Limb (tissue), 2 donors: ENCODE measurements at regions not wholly inside any gene's neighbourhood (a gene's known extent, or its start where the extent isn't known, plus 50 kb on each side); places are given as distances from the start of the nearest gene placed in this dataset.
"Not testable (repeated sequence)": the region's sequence is repeated elsewhere in the genome, so short reads cannot be mapped to it uniquely, and the experiment has no call there.

Experiments
- DNase-seq, 2 donors: peaks; one replicate each; pipeline ENCODE4 v3.0.0-alpha.2; 2016; ENCODE audit errors: extremely low spot score in 2 of 2

DNA sequence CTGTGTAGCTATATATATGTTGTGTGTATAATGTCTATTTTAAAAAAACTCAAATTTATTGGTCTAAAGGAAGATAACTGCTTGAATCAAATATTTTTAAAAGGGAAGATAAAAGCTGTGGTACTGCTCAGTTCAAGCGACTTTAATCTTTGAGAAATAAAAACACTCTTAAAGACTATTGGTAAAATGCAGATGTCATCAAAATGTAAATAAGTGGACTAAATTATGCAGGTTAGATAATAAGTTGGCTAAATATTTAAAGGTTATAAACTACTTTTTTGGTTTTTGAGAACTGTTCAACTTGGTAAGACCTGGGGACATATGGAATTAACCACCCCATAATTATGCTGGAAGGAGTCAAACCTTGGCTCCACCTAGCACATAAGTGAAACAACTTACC is 144.7 kb upstream of the ITM2A start:
- no peak for DNase-seq

DNA sequence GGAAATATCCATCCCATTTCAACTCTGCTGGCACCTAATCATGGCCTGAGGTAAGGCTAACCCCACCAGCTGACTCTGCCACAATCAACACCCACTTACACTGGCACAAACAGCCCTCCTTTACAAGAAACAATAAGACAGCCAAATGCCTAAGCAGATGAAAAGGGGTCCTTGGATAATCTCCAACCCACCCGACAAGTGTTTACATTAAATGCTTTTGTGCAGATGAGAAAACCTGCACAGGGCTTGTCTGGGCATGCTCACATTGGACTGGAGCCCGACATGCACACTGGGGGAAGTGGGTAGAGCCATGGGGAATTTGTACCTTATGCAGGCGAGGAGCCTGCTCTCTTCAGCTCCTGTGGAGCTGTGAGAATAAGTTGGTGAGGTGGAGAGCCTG is 138.9 kb upstream of the ITM2A start:
- DNase-seq, result no peak

DNA sequence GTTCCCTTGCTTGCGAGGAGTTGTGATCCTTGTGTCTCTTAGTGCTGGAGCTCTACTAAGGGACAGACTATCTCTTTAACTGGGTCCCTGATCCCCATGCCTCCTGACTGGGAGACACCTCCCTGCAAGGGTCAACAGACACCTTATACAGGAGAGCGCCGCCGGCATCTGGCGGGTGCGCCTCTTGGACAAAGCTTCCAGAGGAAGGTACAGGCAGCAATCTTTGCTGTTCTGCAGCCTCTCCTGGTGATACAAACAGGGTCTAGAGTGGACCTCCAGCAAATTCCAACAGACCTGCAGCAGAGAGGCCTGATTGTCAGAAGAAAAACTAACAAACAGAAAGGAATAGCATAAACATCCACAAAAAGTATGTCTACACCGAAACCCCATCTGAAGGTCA is 115.6 kb upstream of the ITM2A start:
- no peak for DNase-seq

DNA sequence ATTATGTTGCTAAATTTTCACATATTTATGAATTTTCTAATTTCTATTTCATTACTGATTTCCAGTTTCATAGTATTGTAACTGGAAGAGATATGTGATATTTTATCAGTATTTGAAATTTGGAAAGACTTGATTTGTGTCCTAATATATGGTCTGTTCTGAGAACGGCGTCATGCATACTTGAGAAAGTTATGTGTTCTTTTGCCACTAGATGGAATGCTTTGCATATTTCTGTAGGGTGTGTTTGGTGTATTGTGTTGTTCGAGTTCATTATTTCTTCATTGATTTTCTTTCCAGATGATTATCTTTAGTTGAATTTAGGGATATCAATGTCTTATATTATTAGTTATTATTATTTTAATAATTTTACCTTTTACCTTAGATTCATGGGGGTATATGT is 110.6 kb upstream of the ITM2A start:
- DNase-seq, result no peak

DNA sequence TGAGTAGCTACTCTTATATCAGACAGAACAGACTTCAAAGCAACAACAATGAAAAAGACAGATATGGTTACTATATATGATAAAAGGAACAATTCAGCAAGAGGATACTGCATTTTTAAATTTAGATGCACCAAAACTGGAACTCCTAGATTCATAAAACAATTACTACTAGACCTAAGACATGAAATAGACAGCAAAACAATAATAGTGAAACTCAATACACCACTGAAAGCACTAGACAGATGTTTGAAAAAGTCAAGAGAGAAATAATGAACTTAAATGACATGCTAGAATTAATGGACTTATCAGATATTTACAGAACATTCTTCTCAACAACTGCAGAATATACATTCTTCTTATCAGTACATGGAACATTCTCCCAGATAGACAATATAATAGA is 99.5 kb upstream of the ITM2A start:
- no peak for DNase-seq

DNA sequence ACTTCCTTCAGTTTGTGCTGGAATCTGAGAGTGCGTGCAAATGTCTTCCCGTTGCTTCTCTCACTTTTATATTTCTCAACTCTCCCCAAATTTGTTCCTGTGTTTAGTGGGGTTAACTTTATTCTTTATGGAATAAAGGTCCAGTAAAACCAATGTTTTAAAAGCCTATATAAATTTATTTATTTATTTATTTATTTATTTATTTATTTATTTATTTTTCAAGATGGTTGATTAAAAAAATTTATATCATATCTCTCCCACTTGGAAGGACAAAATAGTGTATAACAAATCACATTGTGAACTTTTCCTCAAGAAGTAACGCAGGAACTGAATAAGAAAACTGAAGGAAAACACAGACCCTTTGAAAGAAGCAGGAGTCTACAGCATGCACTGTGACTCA is 95.3 kb upstream of the ITM2A start:
- DNase-seq, result no peak

DNA sequence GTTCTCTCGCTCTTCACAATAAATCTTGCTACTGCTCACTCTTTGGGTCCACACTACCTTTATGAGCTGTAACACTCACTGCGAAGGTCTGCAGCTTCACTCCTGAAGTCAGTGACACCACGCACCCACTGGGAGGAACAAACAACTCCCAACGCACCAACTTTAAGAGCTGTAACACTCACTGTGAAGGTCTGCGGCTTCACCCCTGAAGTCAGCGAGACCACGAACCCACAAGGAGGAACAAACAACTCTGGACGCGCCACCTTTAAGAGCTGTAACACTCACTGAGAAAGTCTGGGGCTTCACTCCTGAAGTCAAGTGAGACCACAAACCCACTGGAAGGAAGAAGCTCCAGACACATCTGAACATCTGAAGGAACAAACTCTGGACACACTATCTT is 89.5 kb upstream of the ITM2A start:
- not testable (repeated sequence) for DNase-seq

DNA sequence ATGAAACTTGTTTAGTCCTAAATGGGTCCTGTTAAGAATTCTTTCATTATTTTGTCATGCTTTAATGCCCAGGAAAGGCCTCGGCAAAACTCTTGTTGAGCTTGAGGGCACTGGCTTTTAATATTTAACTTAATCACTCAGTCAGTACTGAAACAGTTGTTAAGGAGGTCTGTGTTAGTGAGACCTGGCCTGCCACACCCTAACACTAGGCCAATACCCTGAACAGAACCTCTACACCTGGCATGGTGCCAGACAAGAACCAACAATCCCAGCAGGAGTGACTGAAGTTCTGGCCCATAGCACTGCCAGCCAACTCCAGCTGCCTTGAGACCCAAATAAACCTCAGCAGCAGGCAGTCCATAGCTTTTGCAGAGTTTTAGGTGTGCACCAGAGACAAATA is 85.7 kb upstream of the ITM2A start:
- no peak for DNase-seq

DNA sequence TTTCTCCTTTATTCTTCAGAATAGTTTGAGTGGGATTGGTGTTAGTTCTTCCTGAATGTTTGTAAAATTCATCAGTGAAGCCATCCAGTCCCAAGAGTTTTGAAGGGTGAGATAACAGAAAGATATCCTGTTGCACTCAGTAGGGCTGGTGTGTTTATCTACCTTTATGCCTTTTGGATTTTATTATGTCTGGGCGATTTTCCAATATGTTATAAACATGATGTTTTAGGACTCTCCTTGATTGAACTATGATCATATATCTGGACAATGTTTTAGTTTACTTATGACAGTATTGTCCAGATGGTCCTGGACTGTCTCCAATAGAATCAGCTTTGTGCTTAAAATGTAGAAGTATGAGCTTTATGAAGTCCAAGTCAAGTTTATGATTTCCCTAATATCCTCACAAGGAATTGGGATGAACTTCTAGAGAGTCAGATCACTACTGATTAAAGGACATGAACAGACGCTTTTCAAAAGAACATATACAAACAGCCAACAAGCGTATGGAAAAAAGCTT is 77.6 kb upstream of the ITM2A start:
- DNase-seq, result peak in 1 of 2 donors; percentile 21

DNA sequence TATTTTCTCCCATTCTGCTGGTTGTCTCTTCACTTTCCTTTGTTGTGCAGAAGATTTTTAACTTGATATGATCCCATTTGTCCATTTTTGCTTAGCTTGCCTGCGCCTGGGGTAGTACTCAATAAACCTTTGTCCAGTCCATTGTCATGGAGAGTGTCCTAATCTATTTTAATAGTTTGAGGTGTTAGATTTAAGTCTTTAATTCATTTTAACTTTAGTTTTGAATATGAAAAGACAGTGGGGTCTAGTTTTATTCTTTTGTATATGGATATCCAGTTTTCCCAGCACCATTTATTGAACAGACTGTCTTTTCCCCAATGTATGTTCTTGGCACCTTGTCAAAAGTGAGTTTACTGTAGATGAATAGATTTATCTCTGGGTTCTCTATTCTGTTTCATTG is 76.0 kb upstream of the ITM2A start:
- DNase-seq, result no peak

DNA sequence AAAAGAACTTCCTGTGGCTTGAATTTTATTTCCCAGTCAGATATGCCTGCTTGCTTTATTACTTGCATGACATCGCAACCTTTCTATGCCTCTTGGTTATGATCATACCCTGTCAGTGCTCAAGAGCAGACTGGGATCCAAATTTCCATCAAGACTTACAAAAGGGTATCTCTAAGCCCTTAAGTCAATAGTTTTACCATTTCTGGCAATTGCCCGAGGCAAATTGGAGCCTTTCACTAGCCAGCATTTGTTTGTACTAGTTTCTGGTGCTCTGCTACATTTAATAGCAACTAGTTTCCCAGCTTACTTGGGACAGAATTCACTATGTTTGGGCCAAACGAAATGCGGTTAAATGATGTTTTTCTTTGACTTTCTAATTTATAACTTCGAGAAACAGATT is 73.2 kb upstream of the ITM2A start:
- DNase-seq, result no peak
